Heart right ventricle (tissue), 16 donors: ENCODE measurements at regions not wholly inside any gene's neighbourhood (a gene's known extent, or its start where the extent isn't known, plus 50 kb on each side); places are given as distances from the start of the nearest gene placed in this dataset.

Experiments used
- ATAC-seq, 8 donors: fragments of 200-7000 bp; cut with Tn5 transposase; one replicate each; pipeline ENCODE4 v1.9.1; 2020; ENCODE audit warnings: mild to moderate bottlenecking in 8 of 8, moderate library complexity in 8 of 8, moderate number of reproducible peaks in 1 of 8
- DNase-seq, 2 donors: peaks; one replicate each; pipeline ENCODE4 v3.0.0-alpha.2; 2020
- H3K27ac ChIP-seq, 10 donors: fragments of 200-600 bp; sonication (generic) in 2 of 10; one replicate each; pipeline versions ENCODE4 v1.5.0 to v1.8.0; 2020 to 2022; ENCODE audit warnings: mild to moderate bottlenecking in 3 of 10
- H3K27me3 ChIP-seq, 7 donors: fragments of 200-600 bp; one replicate each; pipeline ENCODE4 v1.8.0; 2021 to 2022; ENCODE audit warnings: mild to moderate bottlenecking in 2 of 7
- H3K36me3 ChIP-seq, 9 donors: fragments of 200-600 bp; sonication (generic) in 1 of 9; one replicate each; pipeline versions ENCODE4 v1.5.0 to v1.8.0; 2020 to 2022; ENCODE audit warnings: mild to moderate bottlenecking in 2 of 9
- H3K4me1 ChIP-seq, 9 donors: fragments of 200-600 bp; sonication (generic) in 1 of 9; one replicate each; pipeline versions ENCODE4 v1.5.0 to v1.8.0; 2020 to 2022; ENCODE audit warnings: mild to moderate bottlenecking in 4 of 9
- H3K4me3 ChIP-seq, 10 donors: fragments of 200-600 bp; sonication (generic) in 2 of 10; one replicate each; pipeline versions ENCODE4 v1.5.0 to v1.8.0; 2020 to 2022; ENCODE audit warnings: mild to moderate bottlenecking in 7 of 10, moderate library complexity in 2 of 10
- H3K9me3 ChIP-seq, 11 donors: fragments of 200-600 bp in 10 of 11; sonication (generic) in 2 of 11; one replicate each; pipeline versions ENCODE4 v1.5.0 to v1.8.0; 2013 to 2022; ENCODE audit warnings: mild to moderate bottlenecking in 2 of 11, control low read depth in 1 of 11, moderate library complexity in 1 of 11
- WGBS, 2 donors: extraction: QIAGEN DNeasy Blood & Tissue Kit; methylation state at CpG; one replicate each; pipeline ENCODE4 v1.1.7; 2013; ENCODE audit warnings: inconsistent platforms in 1 of 2; 5-methylcytosine and 5-hydroxymethylcytosine counted together
- intact Hi-C, 10 donors: fragments of 100-400 bp; cut with DNase I; formaldehyde crosslinking; loops; one replicate each; pipeline versions ENCODE4 v1.11.1 to v1.14.2; 2022
- TF ChIP-seq, protein P1 (sequence below), 9 donors: fragments of 200-600 bp; sonication (generic) in 2 of 9; IDR thresholded peaks; one replicate each; pipeline versions ENCODE4 v1.5.0 to v1.8.0; 2021 to 2022; ENCODE audit warnings: antibody characterized with exemption in 9 of 9, mild to moderate bottlenecking in 5 of 9, moderate library complexity in 1 of 9
- donor health status: Arrhythmogenic right ventricular cardiomyopathy.
- donor health status: ischemic (EF 13 %, LVEDD 7.1; RV severe dilation, severe dysfunction).
- donor health status: healthy with polysubstance abuse.
- donor health status: DM: no; HTN: yes; CAD: no.
- donor health status: DM: no; HTN: no; CAD: no.
- donor health status: ischemic (EF 25% LVEDD 6.9; RV normal size, moderate dysfunction).
- donor health status: ischemic (EF 25% LVEDD 5.7; RV mildly dilated, moderate dysfunction).
- donor health status: healthy.
- donor health status: DM: yes; HTN: yes; CAD: no.
- donor health status: Ischemic cardiomyopathy.
- donor health status: ischemic (EF 35%, LVEDD 5.7; RV mildly dilated, moderate dysfunction).
- donor health status: nonischemic (EF 11% LVEDD 7.7; RV severe dilation, severe dysfunction).
- donor health status: DM: yes; HTN: yes; CAD: no.
- donor health status: PGD.
- donor health status: ischemic (EF 29% LVEDD 5.4; RV normal size, mild dysfunction).
- donor health status: nonischemic (EF 23%, LVEDD 6.1; RV moderate dilation, normal function).

DNA sequence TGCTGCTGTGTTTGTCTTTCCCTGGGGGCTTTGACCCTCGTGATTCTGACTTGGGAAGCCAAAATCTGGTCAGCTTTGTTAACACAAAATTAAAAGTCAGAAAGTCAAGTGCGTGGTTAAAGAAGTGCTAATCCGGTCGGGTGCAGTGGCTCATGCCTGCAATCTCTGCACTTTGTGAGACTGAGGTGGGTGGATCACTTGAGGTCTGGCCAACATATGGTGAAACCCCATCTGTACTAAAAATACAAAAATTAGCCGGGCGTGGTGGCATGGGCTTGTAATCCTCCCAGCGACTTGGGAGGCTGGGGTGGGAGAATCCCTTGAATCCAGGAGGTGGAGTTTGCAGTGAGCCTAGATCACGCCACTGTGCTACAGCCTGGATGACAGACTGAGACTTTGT is 844.6 kb downstream of the VRK1 start:
- no peak overlapping the region for H3K27ac ChIP-seq
- ATAC-seq (no peak), DNase-seq (no peak)
- H3K9me3 ChIP-seq: no peaks in the 10 kb centered on the region
- intact Hi-C loops: no loop called here
- peaks cover 0 to 20% (median 3%) of the 10 kb centered on the region in 7 donors for H3K27me3 ChIP-seq
- TF ChIP-seq, protein P1, sequence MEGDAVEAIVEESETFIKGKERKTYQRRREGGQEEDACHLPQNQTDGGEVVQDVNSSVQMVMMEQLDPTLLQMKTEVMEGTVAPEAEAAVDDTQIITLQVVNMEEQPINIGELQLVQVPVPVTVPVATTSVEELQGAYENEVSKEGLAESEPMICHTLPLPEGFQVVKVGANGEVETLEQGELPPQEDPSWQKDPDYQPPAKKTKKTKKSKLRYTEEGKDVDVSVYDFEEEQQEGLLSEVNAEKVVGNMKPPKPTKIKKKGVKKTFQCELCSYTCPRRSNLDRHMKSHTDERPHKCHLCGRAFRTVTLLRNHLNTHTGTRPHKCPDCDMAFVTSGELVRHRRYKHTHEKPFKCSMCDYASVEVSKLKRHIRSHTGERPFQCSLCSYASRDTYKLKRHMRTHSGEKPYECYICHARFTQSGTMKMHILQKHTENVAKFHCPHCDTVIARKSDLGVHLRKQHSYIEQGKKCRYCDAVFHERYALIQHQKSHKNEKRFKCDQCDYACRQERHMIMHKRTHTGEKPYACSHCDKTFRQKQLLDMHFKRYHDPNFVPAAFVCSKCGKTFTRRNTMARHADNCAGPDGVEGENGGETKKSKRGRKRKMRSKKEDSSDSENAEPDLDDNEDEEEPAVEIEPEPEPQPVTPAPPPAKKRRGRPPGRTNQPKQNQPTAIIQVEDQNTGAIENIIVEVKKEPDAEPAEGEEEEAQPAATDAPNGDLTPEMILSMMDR (IDR thresholded peaks at IDR 0.05): no peak
- 62% methylated on average over 8 of the region's 8 CpGs for WGBS, 2 donors
- H3K4me3 ChIP-seq: no peak overlapping the region
- H3K36me3 ChIP-seq: no peaks in the 10 kb centered on the region
- H3K4me1 ChIP-seq: no peaks in the 10 kb centered on the region

DNA sequence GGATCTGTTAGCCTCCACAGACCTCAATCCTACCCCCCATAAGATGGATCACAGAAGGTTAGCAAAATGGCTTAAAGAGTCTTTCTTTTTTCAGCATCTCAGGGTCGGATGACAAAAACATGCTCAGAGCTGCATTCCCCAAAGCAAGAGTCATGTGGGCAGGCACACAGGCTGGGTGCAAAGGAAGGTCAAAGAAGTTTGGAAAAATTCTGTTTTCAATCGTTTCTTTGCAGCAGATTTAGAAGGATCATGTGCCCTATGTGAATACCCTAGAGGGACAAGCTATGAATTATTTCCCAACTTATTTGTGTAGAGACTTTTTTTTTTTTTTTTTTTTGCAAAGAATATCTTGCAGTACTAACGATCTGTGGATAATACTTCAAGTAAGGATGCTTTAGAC is 845.4 kb downstream of the VRK1 start:
- H3K27me3 ChIP-seq: peaks cover 0 to 18% (median 0%) of the 10 kb centered on the region in 7 donors
- no peak for ATAC-seq
- intact Hi-C loops: no loop called here
- H3K36me3 ChIP-seq: no peaks in the 10 kb centered on the region
- no peak for DNase-seq
- TF ChIP-seq, protein P1 (IDR thresholded peaks at IDR 0.05): no peak
- no peak overlapping the region for H3K4me3 ChIP-seq
- H3K27ac ChIP-seq: no peak overlapping the region
- no peaks in the 10 kb centered on the region for H3K4me1 ChIP-seq
- no peaks in the 10 kb centered on the region for H3K9me3 ChIP-seq
- 49 to 58% methylated on average over 3 of the region's 3 CpGs for WGBS, 2 donors

DNA sequence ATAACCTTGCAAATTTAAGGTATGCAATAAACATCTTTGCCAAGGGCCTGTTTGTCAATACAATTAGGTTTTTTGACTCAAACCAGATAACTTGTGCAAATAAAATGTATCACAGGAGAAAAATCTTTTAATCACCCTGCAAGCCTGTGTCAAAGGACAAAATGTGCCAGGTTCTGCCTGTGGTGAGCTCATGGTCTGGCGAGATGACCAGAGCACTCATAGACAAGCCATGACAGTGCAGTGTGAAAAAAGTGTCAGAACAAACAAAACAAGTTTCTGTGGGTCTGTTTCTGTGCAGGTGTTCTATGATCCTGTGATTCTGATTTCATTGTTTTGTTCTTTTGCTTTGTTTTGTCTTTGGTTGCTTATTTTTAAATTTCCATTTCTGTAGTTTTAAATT is 847.2 kb downstream of the VRK1 start:
- no peak for DNase-seq
- WGBS, 2 donors: 35 to 60% methylated on average over 1 of the region's 1 CpG
- ATAC-seq: no peak
- H3K4me1 ChIP-seq: no peaks in the 10 kb centered on the region
- TF ChIP-seq, protein P1 (IDR thresholded peaks at IDR 0.05): no peak
- H3K27me3 ChIP-seq: peaks cover 0 to 6% (median 0%) of the 10 kb centered on the region in 7 donors
- H3K27ac ChIP-seq: no peak overlapping the region
- no peak overlapping the region for H3K4me3 ChIP-seq
- H3K36me3 ChIP-seq: no peaks in the 10 kb centered on the region
- H3K9me3 ChIP-seq: no peaks in the 10 kb centered on the region
- intact Hi-C loops: no loop called here

DNA sequence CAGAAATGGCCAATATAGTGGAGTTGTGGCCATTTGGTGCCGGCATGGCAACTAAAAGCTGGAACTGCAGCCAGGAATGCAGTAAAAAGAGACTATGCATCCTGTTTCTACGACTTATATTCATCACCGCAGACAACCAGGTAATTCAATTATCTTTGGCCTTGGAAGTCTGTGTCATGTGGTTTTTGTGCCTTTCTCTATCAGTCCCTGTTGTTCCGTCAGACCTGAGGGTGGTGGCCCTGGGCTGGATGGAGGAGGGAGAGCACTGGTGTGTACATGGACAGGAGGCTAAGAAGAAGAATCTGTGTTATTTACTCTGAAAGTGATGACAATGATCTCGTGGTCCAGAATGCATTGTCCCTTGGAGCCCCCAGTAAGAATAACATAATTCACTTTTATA is 852.6 kb downstream of the VRK1 start:
- no peak for DNase-seq
- no peaks in the 10 kb centered on the region for H3K9me3 ChIP-seq
- H3K36me3 ChIP-seq: no peaks in the 10 kb centered on the region
- TF ChIP-seq, protein P1 (IDR thresholded peaks at IDR 0.05): no peak
- H3K27me3 ChIP-seq: peaks cover 0 to 11% (median 0%) of the 10 kb centered on the region in 7 donors
- no peak overlapping the region for H3K27ac ChIP-seq
- WGBS, 2 donors: 69 to 78% methylated on average over 5 of the region's 5 CpGs
- H3K4me3 ChIP-seq: no peak overlapping the region
- intact Hi-C loops: no loop called here
- no peaks in the 10 kb centered on the region for H3K4me1 ChIP-seq
- no peak for ATAC-seq
